Stimulated activated CD4-positive, alpha-beta T cell treated with anti-CD3 and anti-CD28 coated beads, Interleukin-4, amount 100 ng/mL, for 24 hours (primary cell): ENCODE measurements at regions not wholly inside any gene's neighbourhood (a gene's known extent, or its start where the extent isn't known, plus 50 kb on each side); places are given as distances from the start of the nearest gene placed in this dataset.
"Not testable (repeated sequence)": the region's sequence is repeated elsewhere in the genome, so short reads cannot be mapped to it uniquely, and the experiment has no call there.

ENCODE experiments used
- DNase-seq: peaks from one replicate; pipeline ENCODE4 v3.0.0-alpha.2; 2020

DNA sequence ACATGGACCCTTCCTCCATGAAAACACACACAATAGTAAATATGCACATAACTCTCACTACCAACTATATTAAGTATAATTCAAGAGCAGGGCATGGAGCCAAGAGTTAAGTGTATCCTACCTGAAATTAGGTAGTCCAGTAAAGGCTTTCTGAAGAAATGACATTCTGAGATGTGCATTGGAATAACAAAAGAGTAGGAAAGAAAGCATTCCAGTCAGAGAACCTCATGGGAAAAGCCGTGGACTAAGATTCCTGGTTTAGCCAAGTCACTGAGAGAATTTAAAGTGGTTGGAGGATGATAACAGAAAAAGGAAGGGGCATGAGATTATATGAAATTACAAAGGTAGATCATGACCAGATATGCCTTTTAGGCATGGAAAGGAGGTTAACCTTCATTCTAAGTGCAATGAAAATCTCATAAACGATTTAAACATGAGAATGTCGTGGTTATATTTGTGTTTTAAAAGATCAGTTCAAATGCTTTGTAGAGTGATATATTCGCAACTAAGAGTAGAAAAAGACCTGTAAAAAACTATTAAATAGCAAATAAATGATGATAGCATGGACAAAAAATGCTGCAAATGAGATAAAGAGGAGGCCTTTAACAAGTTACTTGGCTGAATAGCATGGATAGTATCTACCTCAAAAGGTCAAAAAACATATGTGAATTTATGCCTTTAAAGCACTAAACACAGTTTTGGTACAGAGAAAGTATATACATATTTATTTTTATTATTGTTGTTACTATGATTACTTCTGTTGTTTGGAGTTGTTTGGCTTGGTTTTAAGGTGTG lies 767.4 kb upstream of the GHITM start:
- no peak for DNase-seq

DNA sequence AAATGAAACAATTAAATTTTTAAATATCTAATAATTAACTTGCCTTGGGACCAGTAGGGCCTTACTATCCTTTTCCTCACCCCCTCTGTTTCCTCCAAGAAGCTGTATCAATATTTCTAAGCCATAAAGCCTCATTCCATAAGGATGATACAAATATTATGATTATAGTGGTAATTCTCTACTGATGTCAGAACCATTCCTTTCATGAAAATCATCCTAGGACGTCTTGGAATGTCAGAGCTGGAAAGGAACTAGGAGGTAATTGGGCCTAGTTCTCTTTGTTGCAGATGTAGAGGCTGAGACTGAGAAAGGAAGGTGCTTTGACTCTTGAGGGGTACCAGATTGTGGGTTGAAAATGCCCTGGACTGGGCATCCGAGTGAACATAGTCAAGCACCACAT lies 766.7 kb upstream of the GHITM start:
- DNase-seq: no peak

DNA sequence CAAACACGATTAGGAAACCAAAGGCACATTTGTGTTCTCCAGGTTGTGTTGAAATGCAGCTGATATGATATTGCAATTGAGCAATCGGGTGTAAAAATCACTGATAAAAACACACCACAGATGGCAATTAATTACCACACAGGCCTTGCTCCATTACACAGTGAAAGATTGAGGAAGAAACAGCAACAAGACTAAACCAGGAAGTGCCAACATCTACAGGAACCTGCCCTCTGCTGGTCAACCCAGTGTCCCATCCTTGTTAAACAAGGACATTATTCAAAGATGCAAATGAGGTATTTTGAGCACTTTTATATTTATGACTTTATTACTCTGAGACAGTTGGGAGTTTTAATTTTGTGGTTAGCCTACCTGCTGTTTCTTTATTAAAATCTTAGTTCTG lies 765.6 kb upstream of the GHITM start:
- no peak for DNase-seq

DNA sequence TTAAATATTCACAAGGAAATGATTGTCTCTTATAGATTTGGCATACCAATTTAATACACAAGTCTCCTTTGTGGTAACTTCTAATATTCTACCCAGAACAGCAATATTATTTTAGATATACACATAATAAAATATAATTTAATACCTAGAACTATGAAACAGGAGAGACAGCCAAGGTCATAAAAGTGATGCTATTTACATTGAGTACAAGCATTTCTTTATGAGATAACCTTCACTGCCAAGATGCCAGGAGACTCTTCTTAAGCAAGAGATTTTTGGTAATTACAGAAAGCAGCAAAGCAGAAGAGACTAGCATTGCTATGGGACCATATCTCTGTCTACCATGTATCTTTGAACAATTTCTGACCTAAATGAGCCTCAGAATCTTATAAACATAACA lies 764.6 kb upstream of the GHITM start:
- DNase-seq: no peak

DNA sequence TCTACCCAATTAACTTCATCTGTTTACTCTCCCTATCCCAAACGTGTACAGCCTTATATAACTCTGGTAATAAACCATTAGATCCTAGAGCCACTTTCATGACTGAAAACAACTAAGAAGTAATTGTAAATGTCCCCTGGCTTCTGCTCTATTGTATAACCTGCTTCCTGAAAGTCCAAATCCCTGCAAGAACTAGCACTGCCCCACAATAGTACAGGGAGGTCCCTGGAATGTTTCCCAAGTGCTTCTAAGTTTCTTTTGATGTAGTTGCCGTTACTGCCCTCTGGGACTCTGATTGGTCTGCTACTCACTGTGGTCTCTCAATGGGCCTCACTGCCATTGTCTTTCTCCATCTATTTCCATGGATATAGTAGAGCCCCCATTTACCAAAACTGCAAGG lies 764.0 kb upstream of the GHITM start:
- no peak for DNase-seq

DNA sequence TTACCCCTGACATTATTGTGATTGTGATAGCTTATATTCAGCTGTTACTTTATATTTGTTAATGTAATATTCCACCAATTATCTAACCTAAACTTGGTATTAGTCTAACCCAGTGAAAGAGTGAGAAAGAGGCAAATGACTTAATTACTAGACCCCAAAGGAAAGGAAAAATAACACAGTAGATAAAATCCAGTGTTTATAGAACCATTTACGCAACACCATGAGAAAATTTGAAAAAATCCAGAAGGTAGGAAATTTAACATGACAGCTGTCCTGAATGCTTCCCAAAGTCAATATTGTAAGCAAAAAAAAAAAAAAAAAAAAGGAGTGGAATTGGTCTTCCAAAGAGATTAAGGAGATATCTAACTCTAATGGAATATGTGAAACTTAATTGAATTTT lies 741.5 kb upstream of the GHITM start:
- DNase-seq: no peak

DNA sequence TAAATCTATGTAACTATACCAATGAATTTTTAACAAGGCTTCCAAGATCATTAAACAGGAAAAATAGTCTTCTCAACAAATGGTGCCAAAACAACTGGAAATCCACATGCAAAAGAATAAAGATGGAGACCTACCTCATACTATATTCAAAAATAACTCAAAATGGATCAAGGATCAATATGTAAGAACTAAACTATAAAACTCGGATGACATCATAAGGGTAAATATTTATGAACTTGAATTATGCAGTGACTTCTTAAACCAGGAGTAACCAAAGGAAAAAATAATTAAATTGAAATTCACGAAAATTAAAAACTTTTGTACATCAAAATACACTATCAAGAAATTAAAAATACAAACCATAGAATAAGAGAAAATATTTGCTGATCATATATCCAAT lies 728.7 kb upstream of the GHITM start:
- no peak for DNase-seq

DNA sequence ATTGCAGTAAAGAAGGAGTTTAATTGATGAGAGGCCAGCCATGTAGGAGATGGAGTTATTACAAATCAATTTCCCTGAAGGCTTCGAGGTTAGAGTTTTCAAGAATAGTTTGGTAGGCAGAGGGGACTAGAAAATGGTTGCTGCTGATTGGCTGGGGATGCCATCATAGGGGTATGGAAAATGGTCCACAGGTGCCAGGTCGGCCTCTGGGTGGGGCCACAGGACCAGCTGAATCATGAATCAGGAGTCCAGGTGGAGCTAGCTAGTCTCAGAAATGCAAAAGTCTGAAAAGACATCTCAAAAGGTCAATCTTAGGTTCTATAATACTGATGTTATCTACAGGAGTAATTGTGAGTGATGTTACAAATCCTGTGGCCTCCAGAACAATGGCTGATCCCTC lies 714.0 kb upstream of the GHITM start:
- no peak for DNase-seq

DNA sequence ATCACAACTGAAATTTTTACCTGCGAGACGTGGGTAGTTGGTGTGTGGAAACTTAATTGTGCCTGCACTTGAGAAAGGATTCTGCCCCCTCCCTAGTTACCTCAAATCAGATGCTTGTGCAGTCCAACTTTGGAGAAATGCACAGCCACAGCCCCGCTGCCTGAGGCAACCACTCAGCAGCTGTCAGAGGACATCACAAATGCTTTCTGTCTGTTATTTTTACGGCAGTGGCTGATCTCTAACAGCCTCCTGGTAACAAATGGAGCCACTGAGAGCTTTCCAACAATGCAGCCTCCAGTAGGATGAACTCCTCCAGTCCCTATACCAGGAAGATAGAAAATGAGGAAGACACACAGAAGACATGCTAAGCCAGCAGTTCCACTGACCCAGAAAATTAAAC lies 712.2 kb upstream of the GHITM start:
- no peak for DNase-seq

DNA sequence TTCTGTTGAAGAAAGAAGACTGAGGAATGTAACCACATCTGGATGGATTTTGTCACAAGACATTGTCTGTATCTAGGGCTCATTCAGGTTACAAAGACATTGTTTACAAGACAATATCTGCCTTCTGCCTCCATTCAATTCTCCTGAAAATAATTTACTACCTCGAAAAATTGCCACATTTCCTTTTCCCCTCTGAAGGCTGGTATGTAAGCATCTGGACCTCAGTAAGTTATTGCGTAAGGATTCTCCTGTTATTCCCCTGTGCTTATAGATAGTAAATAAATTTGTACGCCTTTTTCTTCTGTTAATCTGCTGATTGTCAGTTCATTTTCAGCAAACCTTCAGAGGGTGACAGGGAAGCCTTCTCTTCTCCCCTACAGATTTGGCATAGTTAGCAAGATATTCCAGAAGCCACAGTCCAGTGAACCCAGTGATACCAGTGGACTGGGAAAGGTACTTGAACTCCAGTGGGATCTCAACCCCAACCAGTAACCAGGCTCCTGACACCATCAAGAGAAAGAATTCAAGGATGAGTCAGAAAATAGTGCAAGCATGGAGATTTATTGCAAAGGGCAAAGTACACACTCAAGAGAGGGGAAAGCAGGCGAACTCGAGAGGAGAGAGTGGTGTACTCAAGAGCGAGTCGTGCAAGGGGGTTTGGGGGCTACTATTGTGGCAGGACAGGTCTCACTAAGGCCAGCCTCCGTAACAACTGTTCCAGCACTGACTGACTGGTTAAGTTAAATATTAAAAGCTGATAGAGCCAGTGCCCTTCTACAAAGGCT lies 706.9 kb upstream of the GHITM start:
- DNase-seq: no peak

DNA sequence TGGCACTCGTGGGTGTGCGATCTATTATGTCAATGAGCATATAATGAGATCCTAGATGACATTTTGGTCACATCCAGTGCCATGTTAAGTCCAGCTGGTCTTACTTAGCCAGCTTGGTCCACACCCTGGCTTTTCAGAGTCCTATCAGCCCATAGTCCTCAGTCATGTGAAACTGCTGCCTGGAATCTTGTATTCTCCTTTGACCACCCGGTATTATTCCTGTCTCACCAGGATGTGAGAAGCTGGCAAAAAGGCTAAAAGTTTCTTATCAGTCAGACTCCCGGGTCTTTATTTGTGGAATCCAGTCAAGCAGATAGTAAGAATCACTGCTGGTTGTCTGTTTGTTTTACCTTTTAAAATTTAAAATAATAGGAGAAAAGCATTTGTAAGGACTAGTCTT lies 705.6 kb upstream of the GHITM start:
- no peak for DNase-seq

DNA sequence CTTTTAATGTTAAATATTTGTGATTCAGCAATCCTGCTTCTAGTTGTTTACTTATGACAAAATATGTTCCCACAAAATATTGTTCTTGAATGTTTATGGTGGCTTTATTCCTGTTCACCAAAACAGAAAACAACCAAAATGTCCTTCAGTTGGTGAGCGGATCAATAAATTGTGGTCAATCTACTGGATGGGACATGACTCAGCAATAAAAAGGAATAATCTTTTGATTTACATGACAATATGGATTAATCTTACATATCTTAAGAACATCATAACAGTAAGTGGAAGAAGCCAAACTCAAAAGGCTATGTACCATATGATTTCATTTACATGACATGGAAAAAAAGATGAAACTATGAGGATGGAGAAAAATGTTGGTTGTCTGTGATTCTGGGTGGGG lies 691.3 kb upstream of the GHITM start:
- no peak for DNase-seq

DNA sequence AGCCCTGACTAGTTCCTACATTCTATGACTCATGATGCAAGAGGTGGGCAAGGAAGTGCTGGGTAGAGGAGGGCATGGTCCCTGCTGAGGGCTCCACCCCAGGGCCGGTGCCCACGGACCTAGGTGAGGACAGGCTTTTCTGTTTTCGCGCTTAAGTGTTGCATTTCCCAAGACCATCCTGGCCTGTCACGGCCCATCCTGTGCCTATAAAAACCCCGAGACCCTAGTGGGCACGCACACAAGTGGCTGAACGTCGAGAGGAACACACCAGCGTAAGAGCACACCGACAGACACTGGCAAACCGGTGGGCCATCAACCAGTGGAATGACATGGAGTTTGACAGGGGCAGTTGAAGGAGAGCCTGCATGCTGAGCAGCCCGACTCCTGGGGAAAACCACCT lies 680.7 kb upstream of the GHITM start:
- no peak for DNase-seq

DNA sequence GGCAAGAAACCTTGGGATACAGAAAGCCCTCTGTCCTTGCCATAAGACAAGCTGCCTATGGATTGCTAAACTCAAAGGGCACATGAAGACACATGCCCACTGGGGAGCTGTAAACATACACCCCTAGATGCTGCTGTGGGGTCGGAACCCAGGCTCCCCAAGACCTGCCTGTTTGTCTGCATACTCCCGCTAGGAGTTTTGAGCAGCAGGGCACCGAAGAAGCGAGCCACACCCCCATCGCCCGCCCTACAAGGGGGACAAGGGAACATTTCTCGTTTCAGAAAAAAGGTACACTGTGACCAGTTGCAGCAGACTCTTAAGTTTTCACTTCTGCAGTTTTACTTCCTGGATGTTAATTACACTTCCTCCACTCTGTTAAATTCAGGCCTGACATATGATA lies 680.2 kb upstream of the GHITM start:
- no peak for DNase-seq

DNA sequence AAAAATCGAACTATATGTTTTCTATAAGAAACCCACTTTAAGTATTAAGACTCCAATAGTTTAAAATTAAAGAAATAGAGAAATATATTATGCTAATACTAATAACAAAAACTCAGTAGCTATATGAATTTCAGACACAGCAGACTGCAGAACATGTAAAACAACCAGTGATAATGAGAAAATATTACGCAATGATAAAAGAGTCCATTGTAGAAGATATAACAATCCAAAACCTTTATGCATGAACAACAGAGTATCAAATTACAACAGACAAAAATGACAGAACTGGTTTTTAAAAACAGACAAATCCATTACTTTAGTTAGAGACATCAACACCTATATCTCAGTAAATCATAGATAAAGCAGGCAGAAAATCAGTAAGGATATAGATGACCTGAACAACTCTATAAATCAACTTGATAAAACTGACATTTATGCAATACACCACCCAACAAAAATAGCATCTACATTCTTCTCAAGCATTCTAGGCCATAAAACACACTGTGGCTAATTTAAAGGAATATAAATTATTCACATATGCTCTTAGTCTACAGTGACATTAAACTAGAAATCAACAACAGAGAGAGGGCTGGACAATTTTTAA lies 669.5 kb upstream of the GHITM start:
- DNase-seq: no peak

DNA sequence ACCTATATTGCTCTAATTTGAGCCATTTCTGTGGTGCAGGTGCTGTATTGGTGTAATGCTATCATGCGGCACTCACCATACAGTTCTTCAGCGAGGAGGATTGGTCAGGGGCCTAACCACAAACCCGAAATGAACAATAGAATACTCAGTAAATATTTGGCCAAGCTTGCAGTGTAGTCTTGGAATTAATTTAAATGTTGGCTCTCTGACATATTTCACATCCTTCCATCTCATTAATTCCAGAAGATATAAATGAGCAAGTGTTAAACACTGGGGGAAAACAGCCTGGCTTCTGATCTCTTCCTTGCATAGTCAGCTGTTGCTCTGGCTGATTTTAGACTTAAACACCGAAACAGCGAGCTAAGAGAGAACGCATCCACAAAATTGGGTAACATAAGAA lies 663.1 kb upstream of the GHITM start:
- DNase-seq: no peak

DNA sequence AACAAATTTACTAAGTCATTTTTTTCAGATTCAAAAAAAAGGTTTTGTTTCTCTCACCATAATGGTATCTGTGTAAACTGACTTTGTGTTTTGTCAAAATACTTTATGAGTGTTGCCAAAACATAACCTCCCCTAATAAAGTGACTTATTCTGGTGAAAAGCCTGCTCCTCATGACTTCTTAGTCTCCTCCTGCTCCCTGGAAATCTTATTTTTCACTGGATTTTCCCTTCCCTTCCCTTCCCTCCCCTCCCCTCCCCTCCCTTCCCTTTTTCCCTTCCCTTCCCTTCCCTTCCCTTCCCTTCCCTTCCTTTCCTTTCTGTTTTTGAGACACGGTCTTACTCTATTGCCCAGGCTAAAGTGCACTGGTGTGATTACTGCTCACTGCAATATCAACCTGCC lies 650.1 kb upstream of the GHITM start:
- no peak for DNase-seq

DNA sequence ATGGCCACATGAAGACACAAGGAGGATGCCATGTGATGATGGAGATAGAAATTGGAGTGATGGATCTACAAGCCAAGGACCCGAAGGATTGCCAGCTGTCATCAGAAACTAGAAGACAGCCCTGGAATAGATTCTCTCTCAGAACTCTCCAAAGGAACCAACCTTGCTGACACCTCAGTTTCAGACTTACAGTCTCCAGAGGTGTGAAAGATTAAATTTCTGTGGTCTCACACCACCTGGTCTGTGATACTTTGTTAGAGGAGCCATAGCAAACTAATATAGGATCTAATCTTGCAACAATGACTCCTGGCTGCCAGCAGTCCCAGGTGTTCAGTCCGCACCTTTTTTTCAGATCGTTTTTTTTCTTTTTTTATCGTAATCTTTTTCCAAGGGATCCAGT lies 647.3 kb upstream of the GHITM start:
- DNase-seq: no peak

DNA sequence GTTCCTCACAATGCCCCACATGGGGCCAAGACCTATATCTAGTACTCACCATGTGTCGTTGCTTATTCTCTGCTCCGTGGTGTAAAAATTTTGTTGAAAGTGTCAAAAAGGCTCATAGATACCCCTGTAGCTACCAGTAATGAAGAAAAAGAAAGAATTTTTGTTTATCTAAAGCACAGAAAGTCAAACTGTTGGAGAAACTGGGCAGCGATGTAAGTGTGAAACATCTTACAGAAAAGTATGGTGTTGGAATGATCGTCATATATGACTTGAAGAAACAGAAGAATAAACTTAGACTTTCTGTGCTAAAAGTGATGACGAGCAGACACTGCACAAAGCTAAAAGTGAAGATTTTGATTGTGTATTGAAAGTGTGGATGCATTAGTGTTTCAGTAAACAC lies 626.6 kb upstream of the GHITM start:
- no peak for DNase-seq

DNA sequence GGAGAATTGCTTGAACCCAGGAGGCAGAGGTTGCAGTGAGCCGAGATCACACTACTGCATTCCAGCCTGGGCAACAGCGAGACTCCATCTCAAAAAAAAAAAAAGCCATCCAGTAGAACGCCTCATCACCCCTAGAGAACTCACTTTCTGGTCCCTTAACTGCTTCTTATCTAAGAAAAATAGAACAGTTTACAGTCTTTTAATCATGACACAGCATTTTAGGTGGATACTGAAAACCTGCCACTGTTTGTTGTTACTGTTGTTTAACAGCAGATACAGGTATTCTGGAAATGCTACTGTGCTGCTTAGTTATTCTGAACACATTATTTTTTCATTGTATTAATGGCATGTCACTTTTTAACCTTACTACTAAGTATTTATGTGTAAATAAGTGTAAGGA lies 624.3 kb upstream of the GHITM start:
- no peak for DNase-seq

DNA sequence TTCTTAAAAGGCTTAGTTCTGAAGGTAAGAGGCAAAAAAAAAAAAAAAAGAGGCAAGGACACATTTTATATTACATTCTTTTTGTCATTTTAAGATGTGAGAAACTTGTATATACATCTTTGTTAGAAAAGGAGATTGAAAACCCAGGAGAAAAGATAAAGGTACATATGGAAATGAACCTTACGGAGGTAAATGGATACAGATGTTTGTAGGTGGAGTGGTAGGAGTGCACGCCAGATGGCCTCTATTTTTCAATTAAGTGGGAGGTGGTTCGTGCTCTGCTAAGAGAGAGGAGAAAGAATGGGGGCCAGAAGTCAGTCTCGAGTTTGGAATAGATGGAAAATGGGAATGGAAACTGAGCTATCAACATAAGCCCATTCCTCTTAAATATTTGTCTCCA lies 622.5 kb upstream of the GHITM start:
- DNase-seq: no peak

DNA sequence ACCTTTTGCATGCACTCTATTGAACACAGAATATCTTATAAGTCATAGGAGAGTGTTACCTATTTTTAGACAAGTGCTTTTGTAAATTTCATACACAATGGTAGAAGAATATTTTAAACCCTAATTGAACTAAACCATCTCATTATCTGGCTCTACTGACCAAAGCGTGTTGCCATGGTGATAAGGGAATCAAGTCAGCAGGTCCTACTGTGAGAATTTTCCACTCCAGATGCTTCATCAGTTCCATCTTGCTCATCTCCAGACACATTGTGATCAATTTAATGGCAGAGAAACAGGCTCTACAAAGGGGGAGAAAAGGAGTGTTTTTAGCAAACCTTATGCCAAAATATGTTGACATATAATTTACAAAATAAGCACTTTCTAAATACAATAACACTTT lies 621.9 kb upstream of the GHITM start:
- DNase-seq: no peak

DNA sequence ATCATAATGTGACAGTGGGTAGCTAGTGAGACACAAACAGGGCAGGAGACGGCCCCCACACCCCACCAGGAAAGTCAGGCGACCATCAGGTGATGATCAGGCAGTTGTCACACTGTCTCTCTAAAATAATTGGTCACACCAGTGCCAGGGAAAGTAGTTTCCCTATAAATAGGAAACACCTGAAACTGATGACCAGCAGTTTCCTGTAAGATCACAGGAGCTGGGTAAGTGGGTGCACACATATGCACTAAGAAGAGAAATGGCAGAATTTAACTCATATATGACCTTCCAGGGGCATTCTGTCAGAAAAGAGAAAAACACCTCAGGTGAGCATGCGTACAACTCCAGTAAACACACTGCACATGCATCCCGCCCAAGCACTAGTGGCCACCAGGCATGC lies 620.5 kb upstream of the GHITM start:
- no peak for DNase-seq

DNA sequence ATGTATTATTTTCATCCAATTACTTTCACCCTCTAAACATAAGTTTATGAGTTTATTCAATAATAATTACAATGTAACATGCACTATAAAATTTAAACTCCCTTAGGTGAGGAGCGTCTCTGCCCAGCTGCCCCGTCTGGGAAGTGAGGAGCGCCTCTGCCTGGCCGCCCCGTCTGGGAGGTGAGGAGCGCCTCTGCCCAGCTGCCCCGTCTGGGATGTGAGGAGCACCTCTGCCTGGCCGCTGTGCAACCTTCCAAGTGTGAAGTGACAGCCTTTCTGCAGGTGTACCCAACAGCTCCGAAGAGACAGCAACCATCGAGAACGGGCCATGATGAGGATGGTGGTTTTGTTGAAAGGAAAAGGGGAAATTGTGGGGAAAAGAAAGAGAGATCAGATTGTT lies 618.9 kb upstream of the GHITM start:
- not testable (repeated sequence) for DNase-seq
